HEK293 (cell line): ENCODE measurements at regions not wholly inside any gene's neighbourhood (a gene's known extent, or its start where the extent isn't known, plus 50 kb on each side); places are given as distances from the start of the nearest gene placed in this dataset.
A peak's percentile ranks its signal among the peaks of the same experiment; 100 is the strongest.

ENCODE experiments used
- CTCF ChIA-PET: fragments of 350-600 bp; formaldehyde crosslinking; extraction: SDS; loops from one replicate; lab custom pipeline; 2021; ENCODE audit warnings: antibody characterized with exemption; lab: Yijun Ruan, JAX
- POLR2A ChIA-PET: fragments of 300-600 bp; formaldehyde crosslinking; extraction: SDS; loops from one replicate; lab custom pipeline; 2020; ENCODE audit warnings: antibody characterized with exemption, inconsistent platforms; lab: Yijun Ruan, JAX
- H3K27ac ChIP-seq: fragments of 200-500 bp; sonication (Bioruptor generic); 2 replicates; pipeline ENCODE4 v1.5.1; 2014; ENCODE audit warnings: low read depth, low read length, control low read depth, inconsistent platforms; ENCODE audit errors: extremely low read depth
- H3K36me3 ChIP-seq, 2 experiments: fragments of 200-500 bp in 1 of 2; sonication (Bioruptor generic) in 1 of 2; 1 replicate in 1 of 2; 2 replicates in 1 of 2; pipeline ENCODE4 v1.5.1; 2014 to 2017; ENCODE audit warnings: inconsistent platforms in 2 of 2, low read length in 2 of 2; ENCODE audit not compliant: control insufficient read depth in 2 of 2, insufficient read depth in 1 of 2
- H3K4me1 ChIP-seq: fragments of 200-500 bp; sonication (Bioruptor generic); 2 replicates; pipeline ENCODE4 v1.5.1; 2014; ENCODE audit warnings: mild to moderate bottlenecking, low read length, inconsistent platforms; ENCODE audit not compliant: control insufficient read depth, insufficient read depth
- H3K4me3 ChIP-seq: 2 replicates; pipeline ENCODE4 v1.5.1; 2011; ENCODE audit warnings: low read depth, mild to moderate bottlenecking, control low read depth, low read length, moderate library complexity
- H3K9me3 ChIP-seq: fragments of 200-500 bp; sonication (Bioruptor generic); 2 replicates; pipeline ENCODE4 v1.5.1; 2014; ENCODE audit warnings: low read depth, low read length, inconsistent platforms; ENCODE audit not compliant: control insufficient read depth, insufficient read depth
- GFI1B ChIP-seq: fragments of 450-650 bp; formaldehyde crosslinking; IDR thresholded peaks from 2 replicates; pipeline ENCODE4 v1.5.1; 2016; ENCODE audit warnings: missing biosample characterization, missing genetic modification characterization
- KLF10 ChIP-seq: fragments of 450-650 bp; IDR thresholded peaks from 2 replicates; pipeline ENCODE4 v1.5.1; 2018; ENCODE audit warnings: missing biosample characterization, mild to moderate bottlenecking, missing genetic modification characterization
- OSR2 ChIP-seq: fragments of 450-650 bp; formaldehyde crosslinking; IDR thresholded peaks from 2 replicates; pipeline ENCODE4 v1.5.1; 2016; ENCODE audit warnings: missing biosample characterization, missing genetic modification characterization
- PBX3 ChIP-seq: sonication (generic); formaldehyde crosslinking; IDR thresholded peaks from 2 replicates; pipeline ENCODE4 v1.8.1; 2022; ENCODE audit warnings: mild to moderate bottlenecking, moderate library complexity, missing genetic modification reagents
- SETDB1 ChIP-seq: IDR thresholded peaks from one replicate; pipeline ENCODE4 v1.6.1; 2017; ENCODE audit warnings: mild to moderate bottlenecking, low read length, moderate library complexity, mixed read lengths; ENCODE audit not compliant: insufficient read length
- SP3 ChIP-seq: fragments of 450-650 bp; formaldehyde crosslinking; IDR thresholded peaks from 2 replicates; pipeline ENCODE4 v1.5.1; 2016; ENCODE audit warnings: missing biosample characterization, missing genetic modification characterization
- SP7 ChIP-seq: fragments of 450-650 bp; formaldehyde crosslinking; IDR thresholded peaks from 2 replicates; pipeline ENCODE4 v1.5.1; 2016; ENCODE audit warnings: missing biosample characterization, missing genetic modification characterization
- YY1 ChIP-seq: fragments of 450-650 bp; formaldehyde crosslinking; IDR thresholded peaks from 2 replicates; pipeline ENCODE4 v1.5.1; 2018; ENCODE audit warnings: missing biosample characterization, missing genetic modification characterization
- ZBTB11 ChIP-seq: fragments of 450-650 bp; formaldehyde crosslinking; conservative IDR thresholded peaks from 2 replicates; pipeline ENCODE4 v1.5.1; 2016; ENCODE audit warnings: low read depth, missing biosample characterization, missing genetic modification characterization
- ZBTB26 ChIP-seq: fragments of 450-650 bp; formaldehyde crosslinking; optimal IDR thresholded peaks from 2 replicates; pipeline ENCODE3; 2016; ENCODE audit warnings: missing biosample characterization, mild to moderate bottlenecking, missing genetic modification characterization
- ZNF133 ChIP-seq: fragments of 450-650 bp; formaldehyde crosslinking; IDR thresholded peaks from 2 replicates; pipeline ENCODE4 v1.5.1; 2016; ENCODE audit warnings: missing biosample characterization, missing genetic modification characterization
- ZNF140 ChIP-seq: fragments of 450-650 bp; formaldehyde crosslinking; IDR thresholded peaks from 2 replicates; pipeline ENCODE4 v1.5.1; 2016; ENCODE audit warnings: missing biosample characterization, missing genetic modification characterization
- ZNF221 ChIP-seq: fragments of 450-650 bp; formaldehyde crosslinking; IDR thresholded peaks from 2 replicates; pipeline ENCODE4 v1.5.1; 2017; ENCODE audit warnings: missing biosample characterization, missing genetic modification characterization, borderline replicate concordance
- ZNF324 ChIP-seq: fragments of 450-650 bp; formaldehyde crosslinking; IDR thresholded peaks from 2 replicates; pipeline ENCODE4 v1.5.1; 2016; ENCODE audit warnings: missing biosample characterization, missing genetic modification characterization
- ZNF341 ChIP-seq: fragments of 450-650 bp; formaldehyde crosslinking; IDR thresholded peaks from 2 replicates; pipeline ENCODE4; 2016; ENCODE audit warnings: low read depth, missing biosample characterization, missing genetic modification characterization
- ZNF423 ChIP-seq: fragments of 450-650 bp; formaldehyde crosslinking; IDR thresholded peaks from 2 replicates; pipeline ENCODE4 v1.5.1; 2016; ENCODE audit warnings: missing biosample characterization, missing genetic modification characterization
- ZNF433 ChIP-seq: fragments of 450-650 bp; formaldehyde crosslinking; IDR thresholded peaks from 2 replicates; pipeline ENCODE4 v1.5.1; 2016; ENCODE audit warnings: missing biosample characterization, missing genetic modification characterization, low read depth
- ZNF510 ChIP-seq: fragments of 450-650 bp; formaldehyde crosslinking; IDR thresholded peaks from 2 replicates; pipeline ENCODE4 v1.5.1; 2018; ENCODE audit warnings: mild to moderate bottlenecking, missing genetic modification characterization, missing biosample characterization; ENCODE audit not compliant: insufficient replicate concordance
- ZNF600 ChIP-seq: fragments of 450-650 bp; formaldehyde crosslinking; IDR thresholded peaks from 2 replicates; pipeline ENCODE4 v1.5.1; 2016; ENCODE audit warnings: missing biosample characterization, missing genetic modification characterization
- ZNF639 ChIP-seq: fragments of 450-650 bp; formaldehyde crosslinking; IDR thresholded peaks from 2 replicates; pipeline ENCODE4 v1.5.1; 2016; ENCODE audit warnings: missing biosample characterization, missing genetic modification characterization
- ZSCAN4 ChIP-seq: fragments of 450-650 bp; formaldehyde crosslinking; IDR thresholded peaks from 2 replicates; pipeline ENCODE4 v1.5.1; 2017; ENCODE audit warnings: missing biosample characterization, missing genetic modification characterization

GRCh38 chr5:91280362-91281269, 102.5 kb downstream of the ARRDC3 start (continued):
- TF ChIP-seq ZBTB11 (tag by site-specific recombination) (peak; percentile 27; the same call in 1 of the 2 replicates), ZNF341 (tag by site-specific recombination) (peak; percentile 76), YY1 (peak; percentile 48; the same call in 1 of the 2 replicates), SP3 (peak; percentile 74), KLF10 (tag by site-specific recombination) (peak; percentile 76), ZSCAN4 (tag by site-specific recombination) (peak; percentile 30; the same call in 1 of the 2 replicates), SETDB1 (no peak), ZNF324 (tag by site-specific recombination) (peak; percentile 95), ZNF600 (peak; percentile 79), ZNF221 (tag by site-specific recombination) (no peak), OSR2 (peak; percentile 90), PBX3 (CRISPR knock-in tag) (0 out of 2 replicates have a peak, but pooled peaks have one; percentile 79), ZNF510 (tag by site-specific recombination) (no peak), ZBTB26 (tag by site-specific recombination) (peak; percentile 78), ZNF433 (tag by site-specific recombination) (no peak), ZNF140 (tag by site-specific recombination) (no peak), ZNF423 (tag by site-specific recombination) (no peak)

GRCh38 chr5:91277840-91278239, 105.3 kb downstream of the ARRDC3 start:
- Histone ChIP-seq H3K4me3 (no peak overlapping the region), H3K27ac (no peak overlapping the region), H3K36me3 (no peaks in the 10 kb centered on the region), H3K9me3 (no peaks in the 10 kb centered on the region), H3K4me1 (no peaks in the 10 kb centered on the region)
- POLR2A ChIA-PET = no interaction called here
- CTCF ChIA-PET = interaction anchor here (0.7 to 1.5 kb wide), 3 partner anchors 18 to 106 kb away, joined by 3 to 5 read pairs (median 5); no protein-coding TSS in a partner anchor
- TF ChIP-seq OSR2 (no peak), GFI1B (no peak), ZNF133 (tag by site-specific recombination) (no peak), SP7 (tag by site-specific recombination) (no peak), ZNF639 (no peak)
